IPS-NIHi7 (cell line): ENCODE measurements at regions not wholly inside any gene's neighbourhood (a gene's known extent, or its start where the extent isn't known, plus 50 kb on each side); places are given as distances from the start of the nearest gene placed in this dataset.

Experiments
- DNase-seq: peaks from one replicate; pipeline ENCODE4 v3.0.0; 2012; ENCODE audit warnings: mixed read lengths; ENCODE audit errors: extremely low spot score

- peak; percentile 63 for DNase-seq
Observed at GRCh38 chr21:15241997-15242736, 177.4 kb upstream of the NRIP1 start.

- DNase-seq = no peak
Observed at GRCh38 chr21:15242906-15243305, 178.1 kb upstream of the NRIP1 start.

GRCh38 chr21:15243406-15243805 lies 178.6 kb upstream of the NRIP1 start:
- DNase-seq = no peak

- no peak for DNase-seq
Observed at GRCh38 chr21:15247613-15248012, 182.8 kb upstream of the NRIP1 start.

GRCh38 chr21:15249285-15249993 lies 184.6 kb upstream of the NRIP1 start:
- no peak for DNase-seq

GRCh38 chr21:15250384-15250783 lies 185.6 kb upstream of the NRIP1 start:
- no peak for DNase-seq

GRCh38 chr21:15252431-15252830 lies 187.6 kb upstream of the NRIP1 start:
- no peak for DNase-seq

GRCh38 chr21:15254111-15254510 lies 189.3 kb upstream of the NRIP1 start:
- DNase-seq = no peak

- no peak for DNase-seq
Observed at GRCh38 chr21:15255261-15255660, 190.5 kb upstream of the NRIP1 start.

- no peak for DNase-seq
Observed at GRCh38 chr21:15255763-15256162, 191.0 kb upstream of the NRIP1 start.

- no peak for DNase-seq
Observed at GRCh38 chr21:15256996-15257395, 192.2 kb upstream of the NRIP1 start.

- DNase-seq = no peak
Observed at GRCh38 chr21:15257646-15258045, 192.8 kb upstream of the NRIP1 start.

GRCh38 chr21:15259824-15260223 lies 195.0 kb upstream of the NRIP1 start:
- no peak for DNase-seq

- DNase-seq = no peak
Observed at GRCh38 chr21:15260604-15261003, 195.8 kb upstream of the NRIP1 start.

- DNase-seq = no peak
Observed at GRCh38 chr21:15264084-15264665, 199.4 kb upstream of the NRIP1 start.

GRCh38 chr21:15272171-15272570 lies 207.4 kb upstream of the NRIP1 start:
- no peak for DNase-seq

- DNase-seq = no peak
Observed at GRCh38 chr21:15272591-15272990, 207.8 kb upstream of the NRIP1 start.

GRCh38 chr21:15273244-15273643 lies 208.4 kb upstream of the NRIP1 start:
- no peak for DNase-seq

GRCh38 chr21:15274701-15275485 lies 210.1 kb upstream of the NRIP1 start:
- no peak for DNase-seq

GRCh38 chr21:15275615-15276235 lies 210.9 kb upstream of the NRIP1 start:
- DNase-seq = no peak

- DNase-seq = no peak
Observed at GRCh38 chr21:15276243-15276642, 211.4 kb upstream of the NRIP1 start.

GRCh38 chr21:15277466-15277865 lies 212.7 kb upstream of the NRIP1 start:
- DNase-seq = no peak
